ENCODE measurements at regions not wholly inside any gene's neighbourhood (a gene's known extent, or its start where the extent isn't known, plus 50 kb on each side); places are given as distances from the start of the nearest gene placed in this dataset.
"Not testable (repeated sequence)": the region's sequence is repeated elsewhere in the genome, so short reads cannot be mapped to it uniquely, and the experiment has no call there.

GRCh38 chr18:41119031-41119430 is 836.0 kb upstream of the PIK3C3 start:
- DNase-seq: no peak

GRCh38 chr18:41113885-41114482 is 841.0 kb upstream of the PIK3C3 start:
- DNase-seq: no peak

GRCh38 chr18:41099451-41099850 is 855.6 kb upstream of the PIK3C3 start:
- no peak for DNase-seq

GRCh38 chr18:41096504-41096903 is 858.5 kb upstream of the PIK3C3 start:
- DNase-seq: peak; percentile 97

- DNase-seq: no peak
Measured at GRCh38 chr18:41077076-41077475, 878.0 kb upstream of the PIK3C3 start.

GRCh38 chr18:41075212-41075611 is 879.8 kb upstream of the PIK3C3 start:
- no peak for DNase-seq

GRCh38 chr18:41073372-41073954 is 881.6 kb upstream of the PIK3C3 start:
- DNase-seq: no peak

- DNase-seq: no peak
Measured at GRCh38 chr18:41072946-41073345, 882.1 kb upstream of the PIK3C3 start.

GRCh38 chr18:41071826-41072225 is 883.2 kb upstream of the PIK3C3 start:
- DNase-seq: no peak

GRCh38 chr18:41069167-41069566 is 885.9 kb upstream of the PIK3C3 start:
- DNase-seq: no peak

GRCh38 chr18:41064916-41065315 is 890.1 kb upstream of the PIK3C3 start:
- DNase-seq: no peak

- no peak for DNase-seq
Measured at GRCh38 chr18:41060967-41061366, 894.1 kb upstream of the PIK3C3 start.

- DNase-seq: no peak
Measured at GRCh38 chr18:41059126-41059415, 896.0 kb upstream of the PIK3C3 start.

- DNase-seq: no peak
Measured at GRCh38 chr18:41058351-41059125, 896.5 kb upstream of the PIK3C3 start.

GRCh38 chr18:41052625-41053024 is 902.4 kb upstream of the PIK3C3 start:
- DNase-seq: no peak

GRCh38 chr18:41046250-41046649 is 908.8 kb upstream of the PIK3C3 start:
- DNase-seq: not testable (repeated sequence)

GRCh38 chr18:41043876-41044275 is 911.2 kb upstream of the PIK3C3 start:
- peak; percentile 13 for DNase-seq

GRCh38 chr18:41042866-41043265 is 912.2 kb upstream of the PIK3C3 start:
- no peak for DNase-seq

GRCh38 chr18:41038071-41038470 is 917.0 kb upstream of the PIK3C3 start:
- no peak for DNase-seq

- no peak for DNase-seq
Measured at GRCh38 chr18:41036346-41036745, 918.7 kb upstream of the PIK3C3 start.

GRCh38 chr18:41034413-41034812 is 920.6 kb upstream of the PIK3C3 start:
- DNase-seq: peak; percentile 48

GRCh38 chr18:41025666-41026065 is 929.4 kb upstream of the PIK3C3 start:
- no peak for DNase-seq

- no peak for DNase-seq
Measured at GRCh38 chr18:41024792-41025191, 930.2 kb upstream of the PIK3C3 start.

GRCh38 chr18:41022484-41022883 is 932.5 kb upstream of the PIK3C3 start:
- no peak for DNase-seq

- DNase-seq: no peak
Measured at GRCh38 chr18:41021089-41021488, 933.9 kb upstream of the PIK3C3 start.

All from NCI-H146 (cell line).